ENCODE measurements at regions not wholly inside any gene's neighbourhood (a gene's known extent, or its start where the extent isn't known, plus 50 kb on each side); places are given as distances from the start of the nearest gene placed in this dataset.

DNA sequence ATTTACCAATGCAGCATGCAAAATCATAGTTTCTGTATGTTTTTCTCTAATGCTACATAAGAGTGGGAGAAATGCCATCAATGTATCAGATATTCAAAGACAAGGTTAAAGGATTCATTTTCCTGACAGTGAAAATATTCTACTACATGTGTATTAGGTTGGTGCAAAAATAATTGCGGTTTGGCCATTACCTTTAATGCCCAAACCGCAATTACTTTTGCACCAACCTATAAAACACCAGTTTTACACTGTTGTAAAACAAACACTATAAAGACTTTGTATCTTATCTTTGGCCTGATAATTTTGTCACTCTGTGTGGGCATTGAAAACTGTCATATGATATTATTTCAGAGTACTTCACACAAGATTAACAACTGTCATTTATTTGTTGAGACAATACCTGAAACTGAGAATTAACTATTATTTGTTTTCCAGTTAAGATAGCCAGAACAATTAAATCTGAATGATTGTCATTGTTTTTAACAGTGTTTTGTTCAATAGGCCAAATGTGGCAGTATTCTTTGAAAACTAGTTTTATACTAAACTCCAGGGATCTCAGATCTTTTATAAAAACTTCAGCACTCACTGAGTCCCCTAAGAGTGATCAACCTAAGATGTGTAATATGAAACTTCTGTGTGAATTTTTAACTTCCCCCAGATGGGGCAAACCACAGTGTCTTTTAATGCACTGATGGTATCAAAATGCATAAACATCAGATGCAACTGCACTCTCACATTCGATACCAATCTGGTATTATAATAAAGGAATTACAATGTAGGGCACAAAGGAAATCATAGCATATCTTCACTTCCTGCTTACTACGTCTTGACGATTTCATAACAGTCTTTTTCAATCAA, 53.8 kb upstream of the FBN2 start:
- DNase-seq (ENCODE audit: low spot score) = no peak

DNA sequence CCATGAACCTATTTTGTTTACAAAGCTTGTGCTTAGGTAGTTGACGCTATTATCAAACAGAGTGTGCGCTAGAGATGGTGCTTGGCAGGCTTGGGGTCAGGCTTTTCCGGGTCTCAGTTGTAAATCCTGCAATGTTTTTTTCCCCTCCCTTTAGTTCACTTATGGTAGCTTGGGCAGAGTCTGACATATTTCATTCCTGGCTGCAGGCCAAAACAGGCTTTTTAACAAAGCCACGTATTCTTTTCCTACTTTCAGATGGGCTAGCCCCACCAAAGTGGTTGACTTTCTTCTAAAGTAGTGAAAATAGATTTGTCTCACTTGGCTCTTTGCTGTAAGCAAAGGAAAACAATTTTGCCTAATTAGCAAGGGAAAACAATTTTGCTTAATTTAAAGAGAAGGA, 58.0 kb upstream of the FBN2 start:
- DNase-seq (ENCODE audit: low spot score) = no peak

DNA sequence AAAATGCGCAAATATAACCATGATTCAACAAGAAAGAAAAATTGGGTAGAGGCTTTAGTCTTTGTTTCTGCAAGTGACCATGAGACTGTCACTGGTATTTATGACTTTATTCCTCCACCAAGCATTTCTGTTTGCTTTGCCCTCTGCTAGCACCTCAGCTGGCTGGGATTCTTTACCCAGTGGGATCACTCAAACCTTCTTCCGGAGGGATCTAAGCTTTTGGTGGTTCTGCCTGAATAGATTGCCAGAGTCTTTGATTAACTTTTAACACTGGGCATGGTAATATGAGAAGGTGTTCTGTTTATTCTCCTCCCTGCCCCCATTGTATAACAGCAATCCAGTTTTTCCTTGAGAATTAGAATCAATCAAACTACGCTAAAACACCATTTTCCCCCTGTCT, 59.1 kb upstream of the FBN2 start:
- no peak for DNase-seq (ENCODE audit: low spot score)

DNA sequence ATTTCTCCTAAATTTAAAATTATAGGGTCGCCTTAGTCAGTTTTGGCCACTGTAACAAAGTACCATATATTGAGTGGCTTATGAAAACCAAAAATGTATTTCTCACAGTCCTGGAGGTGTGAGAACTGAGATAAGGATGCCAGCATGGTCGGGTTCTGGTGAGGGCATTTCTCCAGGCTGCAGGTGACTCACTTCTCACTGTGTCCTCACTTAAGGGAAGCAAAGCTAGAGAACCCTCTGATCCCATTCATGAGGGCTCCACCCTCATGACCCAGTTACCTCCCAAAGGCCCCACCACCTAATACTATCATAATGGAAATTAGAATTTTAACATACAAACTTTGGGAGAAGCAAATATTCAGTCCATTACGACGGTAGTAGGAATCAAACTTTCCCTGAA, 75.1 kb upstream of the FBN2 start:
- no peak for DNase-seq (ENCODE audit: low spot score)

DNA sequence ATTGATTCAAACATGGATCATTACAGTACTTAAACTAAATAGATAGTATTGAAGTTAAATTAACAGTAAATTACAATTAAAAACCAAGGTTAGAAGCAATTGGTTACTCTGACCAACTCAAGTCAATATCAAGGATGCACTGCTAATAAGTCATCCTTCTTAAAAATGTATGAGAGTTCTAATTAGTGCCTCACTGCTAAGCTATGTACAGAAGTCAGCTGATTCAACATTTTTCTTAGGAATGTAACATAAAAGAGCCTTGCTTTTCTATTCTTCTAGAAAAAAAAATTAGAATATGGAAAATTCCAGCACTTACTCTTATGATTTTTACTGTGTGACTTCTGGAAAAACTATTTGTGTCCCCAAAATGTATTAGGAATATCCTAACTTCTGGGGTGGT, 75.7 kb upstream of the FBN2 start:
- no peak for DNase-seq (ENCODE audit: low spot score)

DNA sequence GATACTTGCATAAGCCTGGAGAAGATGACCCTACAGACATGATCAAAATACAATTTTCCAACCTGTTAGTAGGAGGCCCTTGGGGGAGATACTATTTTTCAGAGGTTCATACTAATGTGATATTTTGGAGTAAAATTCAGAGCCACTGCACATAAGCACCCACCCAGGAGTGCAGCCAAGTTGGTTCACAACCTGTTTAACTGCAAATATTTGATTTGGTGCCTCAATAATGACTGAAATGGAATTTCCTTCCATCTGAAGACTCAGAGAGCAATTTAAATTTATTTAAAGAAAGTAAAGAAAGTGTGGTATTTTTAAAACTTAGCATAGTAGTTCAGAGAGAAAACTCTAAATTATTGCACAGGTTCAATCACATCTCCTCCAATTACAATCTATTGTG, 77.5 kb upstream of the FBN2 start:
- DNase-seq (ENCODE audit: low spot score) = no peak

DNA sequence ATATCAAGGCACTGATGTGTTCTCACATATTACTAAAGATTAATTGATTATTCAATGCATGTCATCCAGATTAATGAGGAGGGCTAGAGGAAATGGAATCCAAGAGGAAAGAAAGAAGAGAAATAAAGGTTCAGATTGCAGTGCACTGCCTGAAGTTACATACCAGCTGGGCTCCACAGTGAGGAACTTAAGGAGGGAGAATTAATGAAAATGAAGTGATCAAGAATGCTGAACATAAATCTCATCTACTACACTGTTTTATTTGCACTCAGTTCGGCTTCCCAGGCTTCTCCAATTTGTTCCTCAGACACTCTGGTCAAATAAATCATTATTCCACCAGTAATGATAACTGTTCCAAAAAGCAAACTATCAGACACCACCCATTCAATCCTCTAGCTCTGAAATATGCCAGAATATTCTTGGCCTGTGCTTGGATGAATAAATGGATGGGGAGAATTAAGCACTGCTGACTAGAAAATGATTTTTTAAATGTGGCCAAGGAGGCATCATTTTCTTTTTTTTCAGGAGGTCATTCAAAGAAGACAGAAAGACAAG, 88.6 kb upstream of the FBN2 start:
- DNase-seq (ENCODE audit: low spot score) = no peak

DNA sequence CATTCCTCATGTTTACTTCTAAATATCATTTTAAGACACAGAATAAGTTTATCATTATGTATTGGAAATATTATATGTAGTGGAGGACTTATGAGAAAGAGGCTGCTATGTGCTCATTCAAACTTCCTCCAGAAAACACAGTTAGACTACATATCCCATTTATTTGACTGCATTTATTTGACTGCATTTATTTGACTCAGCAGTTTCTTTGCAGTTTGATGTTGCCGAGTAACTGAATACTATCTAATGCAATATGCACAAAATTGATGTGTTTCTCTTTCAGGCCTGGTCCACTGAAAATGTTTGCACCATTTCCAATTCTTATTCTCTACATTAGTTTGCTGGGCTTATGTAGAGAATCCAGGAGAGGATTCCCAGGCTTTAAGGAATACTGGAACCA, 89.9 kb upstream of the FBN2 start:
- DNase-seq (ENCODE audit: low spot score) = no peak

DNA sequence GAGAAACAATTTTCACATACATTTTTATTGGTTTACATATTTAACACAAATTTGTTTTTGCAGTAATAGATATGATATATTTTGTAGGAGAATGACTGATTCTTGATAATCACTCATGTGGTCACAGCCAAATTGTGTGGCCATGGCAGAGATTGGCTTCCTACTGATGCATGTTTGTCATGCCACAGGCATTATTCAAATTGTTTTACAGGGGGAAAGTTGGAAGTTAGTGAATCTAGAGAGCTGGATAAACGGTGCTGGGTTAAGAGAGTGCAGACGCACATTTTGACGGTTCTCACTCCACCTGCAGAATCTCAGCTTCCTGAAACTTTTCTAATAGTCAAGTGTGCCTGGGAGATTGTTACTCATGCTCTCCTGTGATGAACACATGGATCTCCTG, 91.1 kb upstream of the FBN2 start:
- DNase-seq (ENCODE audit: low spot score) = no peak

DNA sequence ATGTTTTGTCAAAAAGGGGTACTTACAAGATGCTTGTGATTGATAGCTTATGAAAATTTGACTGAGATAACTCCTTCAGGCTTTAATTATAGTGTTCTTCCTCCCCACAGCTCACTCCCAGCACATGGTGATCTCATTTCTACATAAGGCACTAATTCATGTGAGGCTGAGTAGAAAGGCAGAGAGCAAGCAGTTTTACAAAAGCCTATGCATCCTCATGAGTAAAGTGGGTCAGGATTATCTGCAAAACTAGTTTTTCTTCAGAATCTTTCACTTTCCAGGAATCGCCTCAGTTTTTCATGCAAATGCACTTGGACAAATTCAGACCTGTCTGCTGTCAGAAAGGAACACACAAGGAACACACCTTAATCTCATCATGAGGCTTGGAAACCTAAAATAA, 92.1 kb upstream of the FBN2 start:
- DNase-seq (ENCODE audit: low spot score) = no peak

DNA sequence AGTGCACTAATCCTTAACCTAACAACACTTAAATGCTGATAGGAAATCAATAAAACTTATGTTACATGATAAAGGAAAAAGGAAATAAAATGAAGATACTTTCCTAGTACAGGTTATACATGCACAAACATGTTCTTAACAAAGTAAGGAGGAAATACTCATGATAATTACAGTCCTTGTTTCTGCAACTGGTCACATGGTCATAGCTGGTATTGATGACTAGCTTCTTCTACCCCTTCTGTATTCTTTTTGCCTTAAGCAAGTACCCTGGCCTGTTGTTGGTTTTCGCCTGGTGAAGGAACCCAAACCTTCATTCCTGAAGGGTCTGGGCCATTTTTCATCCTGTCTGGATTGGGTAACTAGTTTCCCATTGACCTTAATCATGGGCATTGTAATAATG, 93.7 kb upstream of the FBN2 start:
- DNase-seq (ENCODE audit: low spot score) = no peak

DNA sequence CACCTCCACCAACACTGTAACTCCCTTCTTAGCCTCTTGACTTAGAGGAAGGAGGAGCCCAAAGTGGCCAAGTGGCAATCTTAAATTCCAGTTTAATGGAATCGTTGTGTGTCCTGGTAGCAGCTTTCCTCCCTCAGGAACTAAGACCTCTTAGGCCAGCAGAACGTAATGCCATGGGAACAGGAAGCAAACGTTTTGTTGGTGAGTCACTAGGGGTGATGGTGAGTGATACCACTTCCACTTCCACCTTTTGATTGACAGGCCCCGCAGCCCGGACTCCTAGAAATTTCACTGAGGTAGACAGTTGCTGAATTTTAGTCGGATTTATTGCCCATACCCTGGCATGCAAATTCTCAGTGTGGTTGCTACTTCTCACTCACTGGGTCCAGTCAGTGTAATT, 94.2 kb upstream of the FBN2 start:
- no peak for DNase-seq (ENCODE audit: low spot score)

DNA sequence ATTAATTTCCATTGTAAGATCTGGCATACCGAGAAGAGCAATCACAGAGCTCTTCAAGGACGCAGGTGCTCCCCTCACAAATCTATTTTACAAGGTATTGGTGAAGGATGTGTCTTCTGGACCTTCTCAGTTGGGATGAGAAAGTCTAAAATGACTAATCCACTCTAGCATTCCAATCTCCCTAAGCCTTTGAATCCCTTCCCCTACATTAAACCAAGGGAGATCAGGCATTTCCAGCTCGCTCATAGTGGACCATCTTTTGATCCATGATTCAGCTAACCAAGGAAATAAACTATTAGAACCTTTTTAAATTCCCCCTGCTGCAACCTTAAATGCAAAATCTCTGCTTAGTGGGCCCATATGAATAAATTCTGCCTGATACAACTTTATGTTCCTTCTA, 95.9 kb upstream of the FBN2 start:
- no peak for DNase-seq (ENCODE audit: low spot score)

DNA sequence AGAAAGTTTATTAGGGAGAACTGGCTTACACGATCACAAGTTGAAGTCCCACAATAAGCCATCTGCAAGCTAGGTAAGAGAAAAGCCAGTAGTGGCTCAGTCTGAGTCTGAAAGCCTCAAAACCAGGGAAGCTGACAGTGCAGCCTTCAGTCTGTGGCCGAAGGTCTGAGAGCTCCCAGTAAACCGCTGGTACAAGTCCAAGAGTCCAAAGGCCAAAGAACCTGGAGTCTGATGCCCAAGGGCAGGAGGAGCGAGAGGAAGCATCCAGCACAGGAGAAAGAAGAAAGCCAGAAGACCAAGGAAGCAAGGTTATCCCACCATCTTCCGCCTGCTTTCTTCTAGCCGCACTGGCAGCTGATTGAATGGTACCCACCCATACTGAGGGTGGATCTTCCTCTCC, 97.3 kb upstream of the FBN2 start:
- DNase-seq (ENCODE audit: low spot score) = no peak

DNA sequence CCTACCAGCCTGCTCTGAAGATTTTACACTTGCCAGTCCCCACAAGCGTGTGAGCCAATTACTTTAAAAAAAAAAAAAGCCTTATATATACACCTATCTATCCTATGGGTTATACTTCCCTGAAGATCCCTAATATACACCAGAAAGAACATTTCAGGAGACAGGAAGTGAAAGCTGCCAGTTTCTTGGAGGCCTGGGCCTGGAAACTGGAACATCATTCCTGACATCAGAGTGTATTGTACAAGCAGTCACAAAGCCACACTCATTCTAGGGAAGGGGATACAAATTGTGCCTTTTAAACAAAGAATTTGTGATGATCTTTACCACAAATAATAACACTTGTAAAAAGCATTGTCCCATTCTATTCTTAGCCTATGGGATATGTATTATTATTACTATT, 98.3 kb upstream of the FBN2 start:
- no peak for DNase-seq (ENCODE audit: low spot score)

DNA sequence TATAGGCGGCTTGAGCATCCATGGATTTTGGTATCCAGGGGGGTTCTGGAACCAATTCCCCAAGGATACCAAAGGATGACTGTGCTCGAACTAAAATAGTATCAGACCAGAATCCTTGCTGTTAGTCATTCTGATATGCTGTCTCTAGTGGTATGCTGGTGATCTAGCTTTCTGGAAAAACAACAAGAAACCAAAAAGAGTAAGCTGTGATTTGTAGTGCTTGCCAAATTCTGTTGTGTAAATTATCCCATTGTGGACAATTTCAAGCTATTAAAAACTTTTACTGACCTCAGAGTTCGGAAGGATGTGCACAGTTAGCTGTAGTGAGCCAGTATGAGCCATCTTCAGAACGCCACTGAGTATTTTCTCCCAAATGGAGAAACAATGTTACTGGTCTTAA, 99.0 kb upstream of the FBN2 start:
- DNase-seq (ENCODE audit: low spot score) = no peak

DNA sequence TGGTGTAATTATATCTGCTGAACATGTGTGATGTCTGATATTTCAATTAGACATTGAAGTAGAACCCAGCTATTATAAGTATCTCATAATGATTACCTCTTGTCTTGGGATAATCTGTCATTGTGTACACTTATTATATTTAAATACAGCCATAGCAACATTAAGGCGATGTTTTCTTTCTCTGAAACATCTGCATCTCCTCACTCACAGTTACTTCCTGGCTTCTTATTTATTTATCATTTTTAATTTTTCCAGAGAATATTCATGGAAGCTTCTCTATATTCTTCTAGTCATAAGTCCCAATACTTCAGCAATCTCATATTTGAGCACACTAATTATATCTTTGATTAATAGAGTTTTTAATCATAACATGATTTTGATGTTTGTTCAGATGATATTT, 103.8 kb upstream of the FBN2 start:
- no peak for DNase-seq (ENCODE audit: low spot score)

DNA sequence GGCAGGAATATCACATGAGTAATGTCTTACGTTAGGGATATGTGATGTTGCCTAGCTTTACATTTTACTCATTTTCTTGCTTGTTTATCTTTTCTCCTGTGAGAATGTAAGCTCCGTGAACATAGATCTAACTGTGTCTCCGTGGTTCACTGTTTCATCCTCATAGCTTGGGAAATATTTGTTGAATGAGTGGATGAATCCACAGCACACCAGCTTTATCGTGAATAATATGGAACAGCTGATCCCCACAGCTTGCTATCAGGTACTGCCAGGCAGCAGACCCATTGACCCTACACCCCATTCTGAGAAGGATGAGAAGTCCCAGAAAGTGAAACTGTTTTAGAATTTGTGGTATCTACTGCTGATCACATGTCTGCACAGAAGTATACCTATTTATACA, 106.8 kb upstream of the FBN2 start:
- DNase-seq (ENCODE audit: low spot score) = no peak

DNA sequence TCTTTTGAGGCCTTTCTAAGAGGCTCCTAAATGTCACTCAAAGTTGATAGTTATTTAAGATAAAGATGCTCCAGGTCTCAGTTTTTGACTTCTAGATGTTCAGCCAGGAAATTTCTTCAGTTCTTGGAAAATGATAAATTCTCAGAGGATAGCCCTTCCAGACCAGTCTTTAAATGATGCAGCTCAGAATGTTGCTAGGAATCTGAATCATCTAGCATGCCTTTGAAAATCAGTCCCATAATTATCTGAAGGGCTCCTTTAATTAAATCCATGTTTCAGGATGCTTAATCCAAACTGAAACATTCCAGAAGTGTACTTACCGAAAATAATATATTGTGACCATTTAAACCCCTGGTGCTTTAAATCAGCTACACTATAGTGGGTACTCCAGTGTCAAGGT, 107.5 kb upstream of the FBN2 start:
- DNase-seq (ENCODE audit: low spot score) = no peak

DNA sequence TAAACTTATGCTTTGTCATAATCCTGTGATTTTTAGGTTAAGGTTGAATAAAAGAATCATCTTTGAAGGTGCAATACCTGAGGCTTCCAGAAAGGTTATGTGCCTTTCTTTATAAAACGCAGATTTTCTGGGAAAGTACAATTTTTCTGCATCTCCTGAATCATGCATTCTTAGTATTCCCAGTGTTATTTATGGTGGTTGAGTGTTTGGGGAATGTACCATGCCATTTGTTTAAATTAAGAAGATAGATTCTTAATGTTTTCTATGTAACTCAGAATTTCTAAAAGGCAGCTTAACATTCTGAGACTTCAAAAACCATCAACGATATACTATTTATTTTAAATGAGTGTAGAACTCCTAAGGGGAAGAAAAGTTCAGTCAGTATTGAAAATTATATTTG, 108.1 kb upstream of the FBN2 start:
- DNase-seq (ENCODE audit: low spot score) = no peak

DNA sequence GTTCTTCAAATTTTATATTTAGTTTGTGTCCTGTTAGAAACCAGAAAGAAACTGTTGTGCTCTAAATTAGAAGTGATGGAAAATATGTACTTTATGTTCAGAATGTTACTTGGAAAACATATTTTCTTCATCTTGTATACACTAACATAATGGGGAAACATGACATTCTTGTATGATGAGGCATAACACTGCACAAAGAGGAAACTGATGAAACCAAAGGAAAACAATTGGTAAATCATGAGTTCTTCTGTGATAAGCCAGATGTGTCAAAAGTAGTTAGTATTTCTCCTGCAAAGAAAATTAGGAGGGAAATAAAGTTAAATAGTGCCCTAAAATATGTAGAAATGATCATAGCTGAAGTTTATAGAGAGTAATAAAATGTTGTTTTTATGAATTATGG, 111.1 kb upstream of the FBN2 start:
- DNase-seq (ENCODE audit: low spot score) = no peak

DNA sequence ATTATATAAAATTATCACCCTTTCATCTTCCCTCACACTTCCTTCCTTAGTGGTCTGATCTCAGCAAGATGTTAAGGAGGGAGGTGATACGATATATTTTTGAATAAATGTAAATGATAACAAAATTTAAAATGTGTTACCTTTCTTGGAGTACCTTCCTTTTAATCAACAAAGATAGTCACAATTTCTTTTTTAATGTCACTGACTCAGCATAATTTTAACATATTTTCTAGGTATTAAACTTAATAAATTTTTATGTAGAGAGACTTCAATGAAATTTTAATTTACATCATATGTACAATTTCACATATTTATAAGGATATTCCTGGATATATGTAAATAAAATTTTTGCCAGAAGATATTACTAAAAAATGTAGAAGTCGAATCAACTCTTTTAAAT, 125.0 kb upstream of the FBN2 start:
- DNase-seq (ENCODE audit: low spot score) = no peak

DNA sequence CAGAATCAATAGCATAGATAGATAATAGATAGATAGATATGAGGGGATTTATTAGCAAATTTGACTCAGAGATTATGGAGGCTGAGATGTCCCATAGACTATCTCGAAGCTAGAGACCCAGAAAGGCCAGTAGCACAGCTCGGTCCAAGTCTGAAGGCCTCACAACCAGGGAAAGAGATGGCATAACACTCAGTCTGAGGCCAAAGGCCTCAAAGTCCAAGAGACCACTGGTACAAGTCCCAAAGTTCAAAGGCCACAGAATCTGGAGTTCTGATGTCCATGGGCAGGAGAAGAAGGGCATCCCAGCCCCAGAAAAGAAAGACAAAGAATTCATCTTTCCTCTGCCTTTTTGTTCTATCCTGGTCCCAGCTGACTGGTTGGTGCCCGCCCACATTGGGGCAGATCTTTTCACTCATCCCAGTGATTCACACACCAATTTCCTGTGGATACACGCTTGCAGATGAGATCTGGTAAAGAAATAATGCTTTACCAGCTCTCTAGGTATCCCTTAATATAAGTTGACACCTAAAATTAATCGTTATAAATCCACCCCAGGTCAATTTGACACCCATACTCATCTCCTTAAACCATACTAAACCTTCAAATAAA, 127.8 kb upstream of the FBN2 start:
- no peak for DNase-seq (ENCODE audit: low spot score)

DNA sequence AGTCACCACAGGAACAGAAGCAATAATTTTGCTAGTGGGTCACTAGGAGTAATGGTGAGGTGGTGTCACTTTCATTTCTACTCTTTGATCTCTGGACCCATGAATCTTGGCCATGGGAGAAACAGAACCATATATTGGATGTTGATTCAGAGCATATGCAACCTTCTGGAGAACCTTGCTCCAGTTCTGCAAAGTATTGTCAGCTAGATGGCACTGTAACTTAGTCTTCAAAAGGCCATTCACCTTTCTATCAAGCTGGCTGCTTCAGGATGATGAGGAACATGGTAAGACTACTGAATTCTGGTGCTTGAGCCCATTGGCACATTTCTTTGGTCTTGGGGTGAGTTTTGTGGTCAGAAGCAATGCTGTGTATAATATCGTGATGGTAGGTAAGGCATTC, 129.1 kb upstream of the FBN2 start:
- no peak for DNase-seq (ENCODE audit: low spot score)

All from CD4-positive, alpha-beta T cell treated with Interleukin-6 at 100 ng/mL for 8 hours (primary cell).